ENCODE measurements at regions not wholly inside any gene's neighbourhood (a gene's known extent, or its start where the extent isn't known, plus 50 kb on each side); places are given as distances from the start of the nearest gene placed in this dataset.
"Not testable (repeated sequence)": the region's sequence is repeated elsewhere in the genome, so short reads cannot be mapped to it uniquely, and the experiment has no call there.

DNA sequence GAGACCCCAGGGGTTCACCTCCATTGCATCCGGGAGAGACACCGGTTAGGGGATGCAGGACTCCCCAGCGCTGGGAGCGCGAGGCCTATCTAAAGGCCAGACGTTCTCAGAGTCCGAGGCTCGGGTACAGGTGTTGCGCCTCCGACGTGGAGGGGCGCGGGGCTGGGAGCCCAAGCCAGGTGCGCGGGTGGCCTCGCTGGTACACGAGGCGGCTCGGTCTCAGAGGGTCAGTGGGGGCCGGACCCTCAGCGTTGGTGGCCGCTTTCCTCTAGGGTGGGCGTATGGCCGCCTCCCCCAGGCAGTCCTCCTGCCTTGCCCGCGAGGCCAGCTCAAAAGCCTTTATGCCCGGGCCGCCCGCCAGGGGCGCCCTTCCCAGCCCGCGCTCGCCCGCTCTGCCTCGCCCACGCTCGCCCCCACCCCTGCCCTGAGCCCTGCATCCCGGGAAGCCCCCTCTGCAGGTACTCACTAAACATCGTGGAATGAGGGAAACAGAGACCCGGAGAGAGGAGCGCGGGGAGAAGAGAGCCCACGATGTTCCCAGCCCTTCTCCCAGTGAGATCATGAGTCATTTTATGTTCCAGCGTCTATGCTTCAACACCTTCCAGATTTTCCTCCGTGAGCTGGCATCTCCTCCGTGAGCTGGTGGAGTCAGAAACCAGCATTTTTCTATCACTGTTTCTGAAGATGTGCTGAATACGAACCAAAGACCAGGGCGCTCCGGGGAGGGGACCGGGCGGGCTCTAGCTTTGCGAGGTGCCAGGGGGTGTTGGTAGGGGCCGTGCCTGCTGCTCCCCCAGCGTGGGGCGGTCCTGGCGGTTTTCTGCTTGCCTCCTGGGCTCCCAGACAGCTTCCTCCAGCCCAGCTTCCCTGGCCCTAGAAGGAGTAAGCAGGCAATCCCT, 73.8 kb downstream of the DIO3 start:
- no peak for DNase-seq

DNA sequence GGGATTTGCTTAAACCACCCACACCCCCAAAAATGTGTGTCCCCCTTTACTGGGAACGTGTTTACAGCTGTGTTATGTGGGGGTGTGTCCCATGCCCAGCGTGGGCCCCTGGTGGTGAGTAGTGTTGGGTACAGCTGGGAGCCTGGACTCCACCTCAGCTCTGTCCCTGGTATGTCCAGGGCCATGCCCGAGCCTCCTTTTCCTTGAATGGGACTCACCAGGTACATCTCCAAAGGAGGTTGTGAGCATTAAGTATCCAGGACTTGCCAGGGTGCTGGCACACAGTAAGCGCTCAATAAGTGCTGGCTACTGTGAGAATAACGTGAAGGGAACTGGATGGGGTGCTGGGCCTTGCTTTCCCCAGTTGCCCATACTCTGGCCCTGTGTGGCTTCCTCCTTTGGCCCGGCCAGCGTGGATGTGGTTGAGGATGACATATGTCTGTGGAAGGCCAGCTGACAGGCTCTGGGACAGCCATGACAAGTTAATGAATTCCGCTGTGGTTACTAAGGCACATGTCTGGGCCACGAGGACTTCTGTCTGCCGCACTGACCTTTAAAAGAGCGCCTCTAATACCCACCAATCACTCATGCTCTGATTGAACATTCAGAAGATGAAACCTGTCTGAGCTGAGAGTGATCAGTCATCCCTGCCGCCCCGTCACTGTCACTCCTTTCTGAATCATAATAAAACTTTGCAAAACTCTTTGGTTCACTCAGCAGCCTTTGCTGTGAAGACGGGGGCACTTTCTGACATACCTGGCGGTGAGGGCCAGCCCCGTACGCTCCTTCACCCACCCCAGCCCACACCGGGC, 74.7 kb downstream of the DIO3 start:
- no peak for DNase-seq

DNA sequence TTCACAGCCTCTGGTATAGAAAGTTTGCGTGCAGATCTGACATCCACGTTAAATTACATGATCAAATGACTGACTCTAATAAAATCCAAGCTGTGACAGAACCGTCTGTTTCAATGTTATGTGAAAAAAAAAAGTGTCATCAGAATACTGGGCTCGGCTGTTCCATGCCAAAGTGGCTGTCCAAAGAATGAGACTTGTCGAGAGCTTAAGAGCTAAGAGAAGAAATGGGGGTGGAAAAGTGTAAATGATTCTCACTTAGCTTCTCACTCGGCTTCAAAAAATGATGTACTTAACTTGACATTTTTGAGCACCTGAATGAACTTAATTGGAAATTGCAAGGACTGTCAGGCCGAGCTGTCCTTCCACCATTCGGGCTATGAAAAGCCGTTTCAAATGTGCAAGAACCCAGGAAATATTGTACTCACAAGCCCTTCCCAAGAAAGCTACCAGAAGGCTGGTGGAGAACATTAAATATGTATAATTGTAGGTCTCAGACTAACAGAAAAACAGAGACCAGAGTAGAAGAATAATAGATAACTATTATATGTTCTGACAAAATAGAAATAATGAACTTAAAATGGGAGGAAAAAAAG, 78.0 kb downstream of the DIO3 start:
- no peak for DNase-seq

DNA sequence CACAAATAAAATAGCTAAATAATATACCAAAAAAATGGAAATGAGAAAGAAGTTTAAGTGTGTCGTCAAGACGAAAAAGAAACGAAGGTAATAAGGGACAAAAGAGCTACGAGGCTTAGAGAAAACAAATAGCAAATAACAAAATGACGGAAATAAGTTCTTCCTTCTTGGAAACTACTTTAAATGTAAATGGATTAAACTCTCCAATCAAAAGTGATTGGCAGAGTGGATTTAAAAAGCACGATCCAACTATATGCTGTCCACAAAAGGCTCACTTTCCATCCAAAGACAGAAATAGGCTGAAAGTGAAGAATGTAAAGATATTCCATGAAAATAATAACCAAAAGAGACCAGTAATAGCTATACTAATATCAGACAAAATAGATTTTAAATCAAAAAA, 82.4 kb downstream of the DIO3 start:
- DNase-seq: no peak

DNA sequence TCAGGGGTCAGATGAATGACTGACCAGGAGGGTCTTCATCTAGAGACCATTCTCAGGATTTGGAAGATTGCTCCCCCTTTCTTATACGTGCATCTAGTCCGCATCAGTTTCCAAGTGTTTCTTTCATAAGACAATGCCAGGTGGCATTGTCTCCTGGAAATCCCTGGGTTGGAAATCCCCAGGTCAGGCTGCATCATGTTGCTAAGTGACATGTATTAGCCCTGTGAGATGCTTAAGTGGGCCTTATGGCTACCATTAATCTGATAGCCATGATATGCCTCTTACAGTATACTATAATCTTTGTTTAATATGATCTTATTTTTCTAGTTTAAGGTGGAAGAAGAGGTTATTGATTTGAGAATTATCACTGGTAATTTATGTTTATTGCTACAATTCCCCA, 92.8 kb downstream of the DIO3 start:
- no peak for DNase-seq

DNA sequence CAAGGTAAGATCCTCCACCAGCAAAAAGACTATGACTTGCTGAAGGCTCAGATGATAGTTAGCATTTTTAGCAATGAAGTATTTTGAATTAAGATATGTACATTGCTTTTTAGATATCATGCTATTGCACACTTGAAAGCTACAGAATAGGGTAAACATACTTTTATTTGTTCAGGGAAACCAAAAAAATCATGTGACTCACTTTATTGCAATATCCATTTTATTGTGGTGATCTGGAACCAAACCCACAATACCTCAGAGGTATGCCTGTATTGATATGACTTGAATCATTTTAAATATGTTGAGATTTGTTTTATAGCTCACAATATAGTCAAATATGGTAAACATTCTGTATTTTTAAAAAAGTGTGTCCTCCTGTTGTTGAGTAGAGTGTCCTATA, 96.1 kb downstream of the DIO3 start:
- no peak for DNase-seq

- DNase-seq: peak; percentile 30
Measured at GRCh38 chr14:101665478-101666078, 95.9 kb upstream of the PPP2R5C start.

DNA sequence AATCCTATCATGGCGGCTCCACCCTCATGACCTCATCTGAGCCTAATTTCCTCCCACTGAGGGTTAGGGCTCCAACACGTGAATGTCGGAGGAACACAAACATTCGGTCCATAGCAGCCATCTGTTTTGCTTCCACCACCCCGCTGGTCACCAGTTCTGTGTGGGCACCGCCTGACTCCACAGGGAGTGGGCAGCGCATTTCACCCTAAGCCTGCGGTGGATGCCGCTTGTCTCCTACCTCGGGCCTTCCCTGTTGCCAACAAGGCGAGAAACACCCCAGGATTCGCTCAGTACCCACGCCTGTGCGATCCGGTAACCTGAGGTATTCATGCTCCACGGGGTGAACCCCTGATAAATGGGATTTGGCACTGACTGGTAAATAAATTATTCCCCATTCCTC, 95.2 kb upstream of the PPP2R5C start:
- no peak for DNase-seq

- no peak for DNase-seq
Measured at GRCh38 chr14:101669629-101670028, 91.9 kb upstream of the PPP2R5C start.

- DNase-seq: no peak
Measured at GRCh38 chr14:101673873-101674272, 87.6 kb upstream of the PPP2R5C start.

- not testable (repeated sequence) for DNase-seq
Measured at GRCh38 chr14:101675835-101676234, 85.7 kb upstream of the PPP2R5C start.

DNA sequence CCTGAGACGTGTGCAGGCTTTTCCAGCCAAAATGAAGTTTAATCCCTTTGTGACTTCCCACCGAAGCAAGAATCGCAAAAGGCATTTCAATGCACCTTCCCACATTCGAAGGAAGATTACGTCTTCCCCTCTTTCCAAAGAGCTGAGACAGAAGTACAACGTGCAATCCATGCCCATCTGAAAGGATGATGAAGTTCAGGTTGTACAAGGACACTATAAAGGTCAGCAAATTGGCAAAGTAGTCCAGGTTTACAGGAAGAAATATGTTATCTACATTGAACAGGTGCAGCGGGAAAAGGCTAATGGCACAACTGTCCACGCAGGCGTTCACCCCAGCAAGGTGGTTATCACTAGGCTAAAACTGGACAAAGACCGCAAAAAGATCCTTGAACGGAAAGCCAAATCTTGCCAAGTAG, 83.6 kb upstream of the PPP2R5C start:
- DNase-seq: not testable (repeated sequence)

DNA sequence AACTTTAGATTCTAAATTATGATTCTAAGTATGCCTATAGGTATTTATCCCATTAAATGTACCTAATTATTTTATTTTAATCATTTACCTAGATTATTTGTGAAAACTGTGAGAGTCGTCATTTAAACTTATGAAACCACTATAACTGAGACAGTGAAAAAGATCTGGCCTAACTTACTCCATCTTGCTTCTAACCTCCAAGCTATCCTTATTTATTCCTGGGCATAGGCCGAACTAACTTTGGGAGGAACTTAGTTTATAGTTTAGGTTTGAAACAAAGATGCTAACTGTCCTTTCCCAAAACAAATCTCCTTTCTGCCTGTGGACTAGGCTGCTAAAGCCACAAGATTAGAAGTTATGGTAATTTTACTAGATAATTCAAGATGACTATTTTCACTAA, 79.7 kb upstream of the PPP2R5C start:
- no peak for DNase-seq

DNA sequence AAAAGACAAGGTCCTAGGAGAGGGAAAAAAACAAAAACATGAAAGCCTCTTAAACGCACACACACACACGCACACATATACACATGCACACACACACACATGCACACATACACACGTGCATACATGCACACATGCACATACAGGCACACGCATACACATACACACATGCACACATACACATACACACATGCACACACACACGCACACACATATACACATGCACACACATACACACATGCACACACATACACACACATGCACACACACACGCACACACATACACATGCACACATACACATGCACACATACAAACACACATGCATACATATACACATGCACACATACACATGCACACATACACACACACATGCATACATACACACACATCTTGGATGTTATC, 78.1 kb upstream of the PPP2R5C start:
- DNase-seq: no peak

DNA sequence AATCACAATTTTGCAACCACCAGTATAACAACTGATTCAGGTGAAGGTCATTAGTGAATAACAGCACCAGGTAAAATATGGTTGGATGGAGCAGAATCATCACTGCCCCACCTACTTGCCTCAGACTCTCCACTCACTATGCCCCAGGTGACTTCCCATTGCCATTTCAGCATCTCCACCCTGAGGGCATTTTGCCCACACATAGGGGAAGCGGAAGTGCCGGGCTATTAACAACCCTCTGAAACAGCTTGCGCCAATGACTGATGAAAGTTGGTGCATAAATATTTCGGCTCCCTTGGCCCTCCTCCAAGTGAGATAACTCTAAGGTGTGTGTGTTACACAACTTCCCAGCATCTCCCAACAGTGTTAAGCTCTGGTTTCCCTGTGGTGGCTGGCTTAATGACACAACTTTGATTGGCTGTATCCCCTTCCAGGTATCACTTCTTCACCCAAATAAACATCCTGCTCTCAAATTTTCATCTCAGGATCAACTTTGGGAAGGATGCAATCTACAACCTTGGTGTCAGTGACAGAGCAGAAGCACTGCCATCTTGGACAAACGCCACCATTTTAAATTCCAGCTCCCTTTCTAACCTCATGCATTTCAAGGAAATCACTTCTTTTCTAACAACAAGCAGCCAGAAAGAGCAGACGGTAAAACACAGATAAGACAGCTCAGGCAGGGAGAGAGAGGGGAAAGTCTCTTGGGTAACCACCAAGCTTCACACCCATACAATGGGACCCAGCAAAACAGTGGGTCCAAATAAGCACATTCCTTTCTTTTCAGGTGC, 73.6 kb upstream of the PPP2R5C start:
- no peak for DNase-seq

DNA sequence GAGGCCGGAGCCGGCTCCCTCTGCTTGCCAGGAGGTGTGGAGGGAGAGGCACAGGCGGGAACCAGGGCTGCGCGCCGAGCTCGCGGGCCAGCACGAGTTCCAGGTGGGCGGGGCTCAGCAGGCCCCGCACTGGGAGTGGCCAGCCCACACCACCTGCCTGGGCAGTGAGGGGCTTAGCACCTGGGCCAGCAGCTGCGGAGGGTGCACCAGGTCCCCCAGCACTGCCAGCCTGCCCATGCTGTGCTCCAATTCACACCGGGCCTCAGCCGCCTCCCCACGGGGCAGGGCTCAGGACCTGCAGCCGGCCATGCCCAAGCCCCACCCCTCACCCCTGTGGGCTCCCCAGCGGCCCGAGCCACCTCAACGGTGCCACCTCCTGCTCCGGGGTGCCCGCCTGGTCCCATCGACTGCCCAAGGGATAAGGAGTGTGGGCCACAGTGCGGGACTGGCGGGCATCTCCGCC, 72.4 kb upstream of the PPP2R5C start:
- no peak for DNase-seq

DNA sequence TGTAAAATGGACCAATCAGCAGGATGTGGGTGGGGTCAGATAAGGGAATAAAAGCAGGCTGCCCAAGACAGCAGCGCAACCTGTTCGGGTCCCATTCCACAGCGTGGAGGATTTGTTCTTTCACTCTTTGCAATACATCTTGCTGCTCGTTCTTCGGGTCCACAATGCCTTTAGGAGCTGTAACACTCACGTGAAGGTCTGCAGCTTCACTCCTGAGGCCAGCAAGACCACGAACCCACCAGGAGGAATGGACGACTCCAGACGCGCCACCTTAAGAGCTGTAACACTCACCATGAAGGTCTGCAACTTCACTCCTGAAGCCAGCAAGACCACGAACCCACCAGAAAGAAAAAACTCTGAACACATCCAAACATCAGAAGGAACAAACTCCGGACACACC, 71.5 kb upstream of the PPP2R5C start:
- DNase-seq: not testable (repeated sequence)

GRCh38 chr14:101695659-101696058, 65.8 kb upstream of the PPP2R5C start:
- DNase-seq: no peak

DNA sequence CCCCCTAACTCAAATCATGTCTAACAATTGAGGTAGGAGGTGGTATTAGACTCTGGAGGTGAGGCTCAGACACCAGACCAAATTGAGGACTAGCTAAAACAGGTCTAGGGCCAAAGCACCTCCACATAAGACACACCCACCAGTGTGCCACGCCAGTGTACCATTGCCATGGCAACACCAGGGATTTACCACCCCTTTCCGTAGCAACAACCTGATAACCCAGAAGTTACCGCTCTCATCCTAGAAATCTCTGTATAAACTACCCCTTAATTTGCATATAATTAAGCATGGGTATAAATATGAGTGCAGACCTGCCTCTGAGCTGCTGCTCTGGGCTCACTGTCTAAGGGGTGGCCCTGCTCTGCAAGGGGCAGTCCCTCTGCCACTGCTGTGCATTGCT, 57.4 kb upstream of the PPP2R5C start:
- no peak for DNase-seq

GRCh38 chr14:101705733-101706508, 55.6 kb upstream of the PPP2R5C start:
- DNase-seq: no peak

DNA sequence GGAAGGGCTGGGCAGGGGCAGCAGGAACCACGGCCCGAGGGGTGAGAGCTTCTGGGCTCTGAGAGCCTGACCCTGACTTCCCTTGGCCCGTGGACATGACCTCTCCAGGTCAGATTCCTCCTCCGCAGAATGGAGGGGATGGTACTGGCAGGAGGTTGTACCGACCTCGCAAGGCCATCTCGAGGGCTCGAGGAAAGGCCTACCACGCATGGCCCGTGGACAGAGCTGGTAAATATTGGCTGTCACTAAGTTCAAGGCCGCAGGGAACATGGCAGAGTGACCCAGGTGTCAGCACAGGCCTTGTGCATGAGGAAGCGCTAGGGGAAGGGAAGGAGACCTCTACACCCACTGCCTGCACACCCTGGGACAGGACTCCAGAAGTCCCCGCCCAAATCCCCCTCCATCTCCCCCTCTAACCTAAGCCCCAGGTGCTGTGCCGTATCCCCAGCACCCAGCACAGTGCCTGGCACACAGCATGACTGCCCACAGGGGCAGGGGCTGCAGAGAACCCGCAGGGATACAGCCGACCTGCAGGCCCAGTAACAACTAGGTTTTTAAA, 54.9 kb upstream of the PPP2R5C start:
- DNase-seq: no peak
